ENCODE measurements at regions not wholly inside any gene's neighbourhood (a gene's known extent, or its start where the extent isn't known, plus 50 kb on each side); places are given as distances from the start of the nearest gene placed in this dataset.

DNA sequence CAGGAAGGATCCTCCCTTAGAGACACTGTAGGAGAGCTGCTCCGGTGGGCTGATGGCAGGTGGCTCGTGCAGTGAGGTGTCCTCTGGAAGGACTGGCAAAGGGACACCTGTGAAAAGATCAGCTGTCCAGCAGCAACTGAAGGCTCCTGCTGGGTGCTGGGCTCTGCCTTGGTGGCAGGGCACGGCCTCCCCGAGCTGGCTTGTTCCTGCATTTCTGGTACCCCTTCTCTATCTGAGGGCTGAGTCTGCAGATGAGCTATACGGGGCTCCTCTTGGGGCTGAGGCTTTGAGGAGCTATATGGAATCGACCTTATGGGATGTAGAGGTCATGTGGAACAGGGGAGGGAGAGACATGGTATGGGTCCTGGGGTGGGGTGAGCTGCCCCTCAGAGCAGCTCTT lies 875.8 kb downstream of the BRD1 start:
- no peak for DNase-seq

DNA sequence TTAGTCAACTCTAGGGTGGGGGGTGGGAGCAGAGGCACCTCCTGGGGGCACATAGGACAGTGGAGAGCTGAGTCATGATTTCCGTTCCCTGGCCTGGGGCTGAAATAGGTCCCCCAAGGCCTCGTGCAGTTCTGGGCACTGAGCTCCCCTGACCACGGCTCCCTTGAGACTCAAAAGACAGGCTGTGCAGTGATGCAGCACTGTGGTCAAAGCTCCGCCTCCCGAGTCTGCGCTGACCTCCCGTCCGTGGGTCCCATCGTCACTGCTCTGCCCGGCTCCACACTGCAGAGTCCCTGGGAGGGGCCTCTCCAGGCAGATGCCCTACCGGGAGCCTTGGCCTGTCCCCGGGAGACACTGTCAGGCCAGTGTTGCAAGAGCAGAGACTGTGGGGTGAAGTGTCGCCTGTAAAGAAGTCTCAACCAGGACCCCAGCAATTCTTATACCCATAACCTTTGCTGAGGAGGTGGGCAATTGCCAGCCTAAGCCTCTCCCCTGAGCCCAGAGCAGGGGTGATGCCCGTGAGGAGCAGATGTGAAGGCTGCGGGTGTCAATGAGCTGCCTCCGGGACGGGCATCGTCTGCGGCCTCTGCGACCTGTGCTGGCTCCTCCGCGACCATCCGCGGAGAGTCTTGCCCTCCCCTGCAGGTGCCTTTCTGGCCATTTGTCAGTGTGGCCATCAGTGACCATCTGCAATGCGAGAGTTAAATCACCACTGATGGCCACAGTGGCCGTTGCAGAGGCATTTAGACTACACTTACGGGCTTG lies 877.3 kb downstream of the BRD1 start:
- DNase-seq, result no peak

DNA sequence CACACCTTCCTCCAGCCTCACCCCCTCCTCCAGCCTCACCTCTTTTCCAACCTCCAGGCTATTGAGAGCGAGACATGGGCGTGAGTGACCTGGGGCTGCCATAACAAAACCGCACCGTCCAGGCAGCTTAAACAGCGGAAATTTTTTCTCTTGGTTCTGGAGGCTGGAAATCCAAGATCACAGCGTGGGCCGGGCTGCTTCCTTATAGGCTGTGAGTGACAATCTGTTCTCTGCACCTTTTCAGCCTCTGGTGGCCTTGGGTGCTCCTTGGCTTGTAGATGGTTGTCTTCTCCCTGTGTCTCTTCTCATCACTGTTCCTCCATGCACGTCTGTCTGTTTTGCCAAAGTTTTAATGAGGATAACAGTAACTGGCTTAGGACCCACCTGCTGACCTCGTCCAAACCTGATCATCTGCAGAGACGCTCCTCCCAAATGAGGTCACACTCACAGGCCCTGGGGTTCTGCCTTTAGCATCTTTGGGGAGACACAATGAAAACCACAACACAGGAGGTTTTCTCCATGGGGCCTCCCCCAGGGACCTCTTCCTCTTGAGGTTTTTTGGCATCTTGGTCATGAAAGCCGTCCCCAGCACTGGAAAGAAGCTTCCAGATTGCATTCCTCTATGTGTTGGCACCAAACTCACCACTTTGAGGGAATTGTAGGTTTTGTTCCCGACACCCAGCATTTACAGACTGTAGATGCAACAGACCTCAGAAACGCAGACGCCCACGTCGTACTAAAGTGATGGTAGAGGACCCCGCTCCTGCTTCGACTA lies 878.1 kb downstream of the BRD1 start:
- DNase-seq, result no peak

DNA sequence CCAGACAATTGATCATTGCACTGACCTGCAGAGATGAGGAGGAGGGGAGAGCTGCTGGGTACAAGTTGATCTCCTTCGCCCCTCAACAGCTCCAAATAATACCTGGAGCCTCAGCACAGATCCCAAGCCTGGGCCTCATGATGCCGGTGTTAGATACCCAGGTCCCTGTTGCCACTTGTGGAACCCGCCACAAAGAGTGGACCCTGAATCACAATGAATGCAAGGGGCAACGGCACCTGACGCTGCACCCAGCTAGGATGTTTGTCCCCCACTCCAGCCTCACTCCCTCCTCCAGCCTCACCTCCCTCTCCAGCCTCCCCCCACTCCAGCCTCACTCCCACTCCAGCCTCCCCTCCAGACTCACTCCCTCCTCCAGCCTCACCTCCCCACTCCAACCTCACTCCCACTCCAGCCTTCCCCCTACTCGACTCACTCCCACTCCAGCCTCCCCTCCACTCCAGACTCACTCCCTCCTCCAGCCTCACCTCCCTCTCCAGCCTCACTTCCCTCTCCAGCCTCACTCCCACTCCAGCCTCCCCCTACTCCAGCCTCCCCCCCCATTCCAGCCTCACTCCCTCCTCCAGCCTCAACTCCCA lies 879.0 kb downstream of the BRD1 start:
- no peak for DNase-seq

DNA sequence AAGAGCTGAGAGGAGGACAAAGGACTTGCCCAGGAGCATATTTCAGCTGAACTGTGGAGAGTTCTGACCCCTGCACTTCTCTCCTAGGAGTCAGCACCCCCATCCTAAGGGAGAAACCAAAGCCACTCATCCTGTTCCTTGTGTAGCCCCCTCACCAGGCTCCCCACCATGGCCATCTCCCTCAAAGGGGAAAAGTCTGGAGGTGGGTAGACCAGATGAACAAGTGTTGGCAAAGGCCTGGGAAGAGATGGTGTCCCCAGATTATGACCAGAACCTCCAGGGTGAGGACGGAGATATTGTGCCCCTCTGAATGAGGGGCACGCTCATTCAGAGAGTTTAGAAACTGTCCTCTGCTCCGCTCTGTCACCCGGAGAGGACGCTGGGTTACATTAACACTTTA lies 880.0 kb downstream of the BRD1 start:
- DNase-seq, result no peak

DNA sequence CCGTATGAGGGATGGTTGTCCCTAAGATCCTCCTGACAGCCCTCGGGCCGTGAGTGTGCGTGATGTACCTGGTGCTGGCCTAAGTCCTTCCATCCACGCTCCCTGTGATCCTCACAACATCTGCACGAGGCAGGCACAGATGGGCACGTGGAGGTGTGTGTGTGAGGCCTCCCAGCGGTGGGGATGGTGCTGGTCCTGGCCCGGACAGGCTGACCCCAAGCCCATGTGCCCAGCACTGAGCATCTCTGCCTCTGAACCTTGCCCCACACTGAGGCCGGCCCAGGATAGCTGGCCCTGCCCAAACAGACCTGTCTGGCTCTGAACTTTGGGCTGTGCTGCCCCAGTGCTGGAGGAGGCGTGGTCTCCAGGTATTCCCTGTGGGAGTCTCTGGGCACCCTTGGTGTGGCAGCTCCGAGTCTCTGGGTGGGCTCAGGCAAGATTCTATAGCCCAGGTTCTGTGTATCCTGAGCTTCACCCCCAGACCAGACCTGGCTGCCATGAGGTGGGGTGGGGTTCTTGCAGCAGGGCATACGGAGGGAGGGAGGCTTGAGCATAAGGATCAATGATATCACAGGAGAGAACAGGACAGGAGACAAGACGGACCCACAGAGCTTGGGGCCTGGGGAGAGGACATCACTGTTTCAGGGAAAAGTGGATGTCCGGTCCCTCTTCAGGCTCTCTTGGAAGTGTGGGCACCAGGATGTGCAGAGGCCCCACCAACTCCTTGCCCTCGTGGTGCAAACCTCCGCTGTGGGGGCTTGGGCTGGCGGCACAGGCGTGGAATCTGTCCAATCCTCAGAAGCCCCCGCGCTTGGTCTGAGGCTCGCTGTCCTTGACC lies 881.8 kb downstream of the BRD1 start:
- no peak for DNase-seq

DNA sequence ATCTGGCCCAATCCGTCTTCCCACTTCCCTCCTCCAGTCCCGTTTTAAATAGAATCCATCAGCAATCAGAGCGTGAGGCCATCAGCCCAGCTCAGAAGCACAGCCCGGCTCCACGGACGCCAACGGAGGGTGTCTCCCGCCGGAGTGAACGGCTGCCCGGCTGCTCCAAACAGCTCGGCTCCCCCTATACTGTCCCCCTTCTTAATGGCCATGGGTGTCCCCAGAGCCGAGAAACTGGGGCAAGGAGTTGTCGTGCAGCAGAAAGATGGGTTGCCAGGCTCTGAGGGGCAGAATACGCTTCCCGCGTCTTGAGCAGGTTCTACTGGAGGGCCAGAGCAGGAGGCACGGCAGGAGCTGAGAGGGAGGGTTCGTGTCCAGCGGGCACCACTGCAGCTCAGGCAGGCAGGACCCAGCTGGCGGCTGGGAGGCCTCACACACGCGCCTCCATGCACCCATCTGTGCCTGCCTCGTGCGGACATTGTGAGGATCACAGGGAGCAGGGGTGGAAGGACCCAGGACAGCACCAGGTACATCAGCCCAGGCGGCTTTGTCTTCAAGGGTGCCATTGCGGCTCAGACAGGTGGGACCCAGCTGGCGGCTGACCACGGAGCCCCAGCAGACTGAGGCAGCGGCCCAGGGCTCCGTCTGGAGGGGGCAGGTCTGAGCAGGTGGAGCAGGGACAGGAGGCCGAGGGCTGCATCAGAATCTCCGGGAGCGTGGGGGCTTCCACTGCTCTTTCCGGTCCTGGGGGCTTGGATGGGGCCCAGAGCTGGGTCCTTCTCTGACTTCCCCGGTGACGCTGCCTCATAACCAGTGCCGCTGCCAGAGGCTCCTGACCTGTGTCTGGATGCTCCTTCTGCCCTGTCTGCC lies 882.7 kb downstream of the BRD1 start:
- DNase-seq, result no peak

DNA sequence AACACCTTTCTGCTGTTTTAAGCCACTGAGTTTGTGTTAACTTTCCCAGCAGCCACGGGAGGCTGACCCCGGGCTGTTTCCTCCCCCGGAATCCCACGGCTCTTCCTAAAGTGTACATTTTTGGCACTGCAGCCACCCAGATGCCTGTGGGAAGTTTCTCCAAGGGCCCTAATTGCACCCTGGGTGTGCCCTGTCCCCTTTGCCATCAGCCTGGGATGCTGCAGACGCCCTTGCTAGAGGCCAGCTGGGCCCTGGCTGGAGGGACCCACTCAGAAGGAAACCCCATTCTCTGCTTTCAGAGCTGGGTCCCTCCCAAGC lies 883.3 kb downstream of the BRD1 start:
- DNase-seq, result no peak

DNA sequence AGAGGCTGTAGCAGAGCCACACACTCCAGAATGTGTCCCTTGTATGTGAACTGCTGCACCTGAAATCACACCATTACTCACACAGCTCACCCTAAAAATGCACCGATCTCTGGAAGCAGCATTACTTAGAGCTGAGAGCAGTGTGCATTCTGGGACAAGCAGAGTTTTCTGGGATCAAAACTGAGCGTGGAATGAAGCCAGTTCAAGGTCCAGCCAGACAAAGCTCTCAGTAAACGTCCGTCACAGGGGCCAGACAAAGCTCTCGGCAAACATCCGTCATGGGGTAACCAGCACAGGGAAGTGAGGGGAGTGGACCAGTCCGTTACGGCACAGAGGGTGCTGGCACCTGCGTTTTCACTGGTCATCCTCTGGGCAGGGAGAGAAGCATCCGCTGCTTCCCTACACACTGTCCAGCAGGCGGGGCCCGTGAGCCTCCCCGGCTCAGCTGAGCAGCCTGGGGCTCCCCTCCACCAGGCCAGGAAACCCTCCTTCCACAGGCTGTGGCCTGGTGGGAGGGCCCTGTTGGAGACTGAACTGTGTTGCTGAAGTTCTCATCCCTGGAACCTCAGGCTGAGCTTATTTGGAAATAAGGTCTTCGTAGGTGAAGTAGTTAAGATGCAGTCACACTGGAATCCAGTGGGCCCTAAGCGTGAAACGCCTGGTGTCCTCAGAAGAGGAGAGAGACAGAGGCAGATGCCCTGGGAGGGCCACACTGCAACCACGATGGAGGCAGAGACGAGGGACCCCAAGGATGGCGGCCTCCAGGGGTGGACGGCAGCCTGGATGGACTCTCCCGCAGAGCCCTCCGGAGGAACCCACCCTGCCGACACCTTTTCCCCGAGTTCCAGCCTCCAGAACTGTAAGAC lies 883.9 kb downstream of the BRD1 start:
- DNase-seq, result no peak

DNA sequence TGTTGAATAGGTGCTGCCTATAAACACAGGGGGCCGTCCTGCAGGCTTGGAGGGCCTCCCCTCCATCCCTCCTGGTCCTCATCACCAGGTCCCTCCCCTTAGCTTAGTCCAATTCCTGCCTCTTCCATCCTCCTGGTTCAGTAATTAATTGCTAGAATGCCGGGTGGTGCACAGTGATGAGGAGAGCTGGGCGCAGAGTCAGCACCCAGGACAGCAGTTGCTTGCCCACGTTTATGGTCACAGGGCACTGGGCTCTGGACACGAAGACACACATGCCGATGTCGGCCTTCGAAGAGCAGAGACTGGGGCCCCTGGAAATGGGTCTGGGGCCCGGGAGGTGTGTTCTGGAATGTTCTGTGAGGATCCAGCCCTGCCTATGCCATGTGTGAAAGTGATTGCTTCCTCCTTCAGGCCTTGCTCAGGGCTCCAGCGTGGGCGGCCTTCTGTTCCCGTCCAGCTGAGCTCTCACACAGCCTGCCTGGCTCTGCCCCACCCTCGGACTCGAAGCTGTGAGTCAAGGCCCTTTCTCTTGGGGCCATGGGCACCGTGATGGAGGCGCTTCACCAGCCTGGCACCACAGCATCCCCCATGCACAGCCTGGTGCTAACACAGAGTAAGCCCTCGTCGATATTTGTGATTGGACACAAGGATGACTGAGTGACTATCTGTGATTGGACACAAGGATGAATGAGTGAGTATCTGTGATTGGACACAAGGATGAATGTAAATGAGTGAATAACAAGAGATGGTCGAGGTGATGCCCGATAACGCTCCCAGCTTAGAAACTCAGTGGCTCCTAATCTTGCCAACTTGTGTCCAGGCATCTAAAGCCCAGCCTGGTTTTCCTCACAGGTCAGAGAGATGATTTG lies 884.7 kb downstream of the BRD1 start:
- DNase-seq, result no peak

DNA sequence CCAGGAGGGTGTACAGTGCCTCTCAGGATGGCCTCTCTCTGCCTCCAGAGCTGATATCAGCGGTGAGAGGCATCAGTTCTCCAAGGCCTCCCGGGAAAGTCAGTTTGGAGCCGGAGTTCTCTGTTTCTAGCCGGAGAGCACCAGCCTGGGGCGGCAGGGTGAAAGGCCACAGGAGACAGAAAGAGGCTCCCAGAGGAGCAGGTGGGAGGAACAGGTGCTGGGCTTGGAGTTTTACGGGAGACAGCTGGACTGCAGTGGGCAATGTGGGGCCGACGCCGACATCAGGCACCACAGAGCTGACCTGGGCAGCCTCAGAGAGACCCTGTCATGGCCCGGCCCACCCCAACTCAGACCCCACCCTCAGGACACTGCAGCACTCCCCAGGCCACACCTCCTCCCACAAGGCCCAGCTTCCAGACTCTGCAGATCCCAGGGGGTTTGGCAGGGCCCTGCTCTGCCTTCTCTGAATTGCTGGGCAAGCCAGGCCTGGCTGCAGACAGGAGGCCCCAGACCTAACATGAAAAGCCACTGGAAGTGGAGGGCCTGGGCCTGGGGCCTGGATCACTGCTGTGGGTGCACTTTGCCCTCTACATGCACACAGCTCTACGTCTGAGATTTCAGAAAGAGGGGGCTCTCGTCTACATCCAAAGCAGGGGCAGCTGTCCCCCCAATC lies 885.6 kb downstream of the BRD1 start:
- DNase-seq, result no peak

DNA sequence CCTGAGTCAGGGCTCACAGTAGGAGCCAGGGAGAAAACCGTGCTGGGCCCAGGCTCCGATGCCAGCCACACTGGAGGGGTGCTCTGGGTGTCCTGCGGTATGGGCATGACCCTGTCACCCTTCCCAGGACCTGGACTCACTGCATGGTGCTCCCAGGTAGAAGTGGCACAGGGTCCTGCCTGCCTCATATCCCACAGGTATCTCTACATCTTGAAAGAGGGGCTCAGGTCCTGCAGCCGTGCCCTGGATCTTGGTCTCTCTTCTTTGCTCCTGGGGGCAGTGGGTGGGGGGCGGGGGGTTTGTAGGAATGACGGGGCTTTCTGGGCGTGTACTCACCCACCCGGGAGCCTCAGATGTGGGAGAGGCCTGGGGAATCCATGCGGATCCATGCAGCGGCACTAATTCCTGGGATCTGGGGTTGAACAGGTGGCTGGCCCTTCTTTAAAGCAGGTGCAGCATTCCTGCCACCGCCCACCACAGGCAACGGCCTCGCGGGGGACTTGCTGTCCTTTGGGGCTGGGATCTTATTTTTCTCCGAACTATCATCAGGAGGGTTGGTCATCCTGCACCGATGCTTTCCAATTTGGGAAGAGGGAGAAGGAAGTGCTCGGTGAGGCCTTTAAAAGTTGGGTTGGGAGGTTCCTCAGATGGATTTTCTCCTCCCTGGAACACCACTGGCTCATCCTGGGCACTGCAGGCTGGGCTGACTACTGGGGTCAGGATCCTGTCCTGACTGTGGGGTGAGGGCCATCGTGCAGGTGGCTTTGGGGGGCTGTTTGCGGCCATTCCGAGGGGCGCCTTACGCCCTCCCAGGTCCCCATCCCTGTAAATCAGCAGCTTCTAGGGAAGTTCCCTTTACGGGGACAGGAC lies 886.4 kb downstream of the BRD1 start:
- no peak for DNase-seq

DNA sequence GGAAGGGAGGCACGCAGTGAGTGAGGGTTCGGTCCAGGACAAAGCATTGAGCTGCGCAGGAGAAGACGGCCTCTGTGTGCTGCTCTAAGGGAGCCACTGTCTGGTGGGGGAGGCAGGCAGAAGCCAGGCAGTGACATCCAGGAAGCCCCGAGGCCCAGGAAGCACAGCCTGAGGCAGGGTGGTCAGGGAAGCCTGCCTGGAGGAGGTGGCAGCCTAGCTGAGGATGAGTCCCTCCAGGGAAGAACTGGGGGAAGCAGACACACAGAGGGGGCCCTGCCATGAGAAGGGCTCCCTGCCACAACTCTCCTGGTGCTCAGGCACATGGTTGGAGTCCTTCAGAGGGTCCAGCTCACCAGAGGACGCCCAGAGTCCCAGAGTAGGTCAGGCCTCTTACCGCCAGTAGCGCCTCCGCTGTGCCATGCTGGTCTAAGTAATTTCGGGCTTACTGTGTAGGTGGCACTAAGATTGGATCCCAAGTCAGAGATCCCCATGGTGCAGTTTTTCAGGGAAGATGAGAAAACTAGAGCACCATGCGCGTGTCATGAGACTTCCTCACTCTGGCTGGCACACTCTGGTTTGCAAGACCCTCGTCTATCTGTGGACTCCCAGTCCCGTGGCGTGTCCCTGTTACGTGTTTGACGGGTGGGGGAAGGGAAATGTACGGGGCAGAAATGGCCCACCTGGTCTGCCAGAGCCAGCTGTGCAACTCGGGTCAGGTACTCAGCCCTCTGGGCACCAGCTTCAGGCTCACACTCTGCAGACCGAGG lies 887.2 kb downstream of the BRD1 start:
- DNase-seq, result no peak

DNA sequence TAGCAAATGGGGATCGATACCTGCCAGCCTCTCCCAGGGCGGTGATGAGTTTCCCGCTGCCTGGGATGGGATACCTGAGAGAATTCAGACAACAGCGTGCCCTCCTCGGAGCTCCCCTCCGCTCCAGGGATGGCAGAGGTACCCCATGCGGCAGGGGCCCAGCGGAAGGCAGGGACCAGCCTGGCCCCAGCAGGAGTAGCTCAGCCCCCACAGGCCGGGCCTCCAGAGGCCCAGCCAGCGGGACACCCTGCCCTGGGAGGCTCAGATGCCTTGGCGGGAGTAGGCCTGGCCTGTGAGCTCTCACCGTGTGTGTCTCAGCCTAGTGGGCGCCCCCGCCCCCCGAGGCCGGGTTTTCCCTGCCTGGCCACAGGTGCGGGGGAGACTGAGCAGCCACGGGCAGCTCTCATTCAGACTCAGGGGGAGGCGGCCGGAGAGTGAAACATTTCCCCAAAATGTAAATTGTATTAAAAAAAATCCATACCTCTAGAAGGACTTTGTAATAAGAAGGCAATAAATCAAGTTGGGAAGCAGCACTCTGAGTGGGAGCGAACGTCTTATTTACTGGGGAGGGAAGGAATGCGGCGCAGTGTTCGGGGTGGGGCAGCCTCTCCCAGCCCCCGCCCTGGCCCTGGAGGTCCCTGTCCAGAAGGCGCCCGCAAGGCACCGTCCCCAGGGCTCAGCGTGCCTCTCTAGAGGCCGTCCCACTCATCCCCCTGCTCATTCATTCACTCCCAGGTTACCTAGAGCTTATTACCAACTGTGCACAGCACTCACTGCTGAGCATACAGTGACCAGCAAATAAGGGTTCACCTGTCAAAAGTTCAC lies 888.0 kb downstream of the BRD1 start:
- DNase-seq, result no peak

DNA sequence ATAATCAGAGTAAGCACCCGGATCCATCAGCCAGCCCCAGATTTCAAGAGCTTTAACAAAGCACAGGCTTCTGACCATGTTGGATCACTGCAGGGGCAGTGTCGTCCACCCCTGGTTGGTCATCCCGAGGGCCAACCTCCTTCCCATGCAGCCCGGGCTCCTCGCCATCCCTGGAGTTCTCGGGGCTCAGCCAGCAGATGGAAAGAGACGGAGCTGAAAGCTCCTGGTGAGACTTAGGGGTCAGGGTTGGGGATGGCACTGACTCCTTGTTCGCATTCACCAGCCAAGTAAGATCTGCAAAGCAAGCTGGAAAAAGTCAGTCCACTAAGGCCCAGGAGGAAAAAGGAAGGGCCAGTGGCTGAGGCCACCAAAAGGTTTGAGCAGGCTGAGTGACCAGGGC lies 888.9 kb downstream of the BRD1 start:
- no peak for DNase-seq

DNA sequence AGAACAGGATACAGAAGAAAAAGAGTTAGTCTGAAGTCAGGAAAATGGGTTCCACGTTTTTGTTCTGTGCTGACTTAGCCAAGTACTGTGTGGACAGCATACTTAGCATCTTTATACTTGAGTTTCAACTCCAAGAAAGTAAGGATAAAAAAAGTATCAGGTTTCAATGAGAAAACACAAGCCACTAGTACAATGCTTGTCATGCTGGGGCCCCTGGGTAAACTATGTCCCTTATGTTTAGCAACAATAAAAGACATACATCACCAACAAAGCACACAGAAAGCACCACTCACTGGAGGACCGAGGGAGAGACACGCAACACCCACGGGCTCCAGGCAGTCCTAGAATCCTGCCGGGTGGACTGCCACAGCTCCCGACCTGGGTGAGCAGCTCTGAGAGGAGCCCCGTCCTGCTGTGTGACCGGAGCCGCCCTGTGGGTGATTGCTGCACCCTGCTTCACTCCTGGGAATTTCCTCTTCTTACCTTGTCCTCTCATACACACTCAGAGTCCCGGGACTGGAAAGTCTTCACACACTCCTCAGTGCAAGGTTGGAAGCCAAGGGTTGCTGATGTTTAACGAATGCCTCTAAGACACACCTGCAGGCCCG lies 890.5 kb downstream of the BRD1 start:
- no peak for DNase-seq

DNA sequence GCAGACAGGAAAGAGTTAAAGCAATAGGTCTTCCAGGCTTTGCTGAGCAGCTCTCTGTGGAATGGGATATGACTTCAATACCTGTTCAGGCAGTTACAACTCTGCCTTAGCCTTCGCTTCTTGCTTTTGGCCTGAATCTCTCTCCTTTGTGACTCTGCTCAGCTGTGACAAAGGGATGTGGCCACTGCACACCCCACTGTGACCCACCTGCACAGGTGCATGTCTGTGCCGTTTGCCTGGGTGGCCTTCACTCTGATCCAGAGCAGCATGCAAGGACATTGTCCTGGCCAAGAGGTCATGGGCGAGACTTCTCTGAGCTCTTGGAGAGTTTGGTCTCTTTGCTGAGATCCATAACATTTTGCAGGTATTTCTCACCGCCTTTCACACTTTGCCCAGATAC lies 891.3 kb downstream of the BRD1 start:
- DNase-seq, result no peak

All from stimulated activated CD4-positive, alpha-beta T cell treated with anti-CD3 and anti-CD28 coated beads, Interleukin-4, amount 100 ng/mL, for 24 hours (primary cell).